CD14-positive monocyte (primary cell): ENCODE measurements at regions not wholly inside any gene's neighbourhood (a gene's known extent, or its start where the extent isn't known, plus 50 kb on each side); places are given as distances from the start of the nearest gene placed in this dataset.

Experiments used
- DNase-seq, 3 donors: peaks; one replicate each; pipeline ENCODE4 v3.0.0-alpha.2; 2011 to 2022
- H2AFZ ChIP-seq: 2 replicates; pipeline ENCODE4 v1.6.0; 2012; ENCODE audit warnings: mild to moderate bottlenecking, low read depth, low read length, inconsistent platforms; ENCODE audit not compliant: insufficient read depth, poor library complexity, severe bottlenecking
- H3K27ac ChIP-seq, 2 donors: 1 replicate in 1 of 2; 2 replicates in 1 of 2; pipeline ENCODE4 v1.5.1; 2012 to 2013; ENCODE audit warnings: low read length in 2 of 2, control low read depth in 1 of 2, inconsistent platforms in 1 of 2, low read depth in 1 of 2, mild to moderate bottlenecking in 1 of 2
- H3K27me3 ChIP-seq, 2 donors: one replicate each; pipeline versions ENCODE4 v1.6.0 to v1.6.1; 2011 to 2013; ENCODE audit warnings: low read length in 2 of 2; ENCODE audit not compliant: control insufficient read depth in 2 of 2, insufficient read depth in 2 of 2
- H3K36me3 ChIP-seq, 2 donors: replicated peaks in 1 of 2; 1 replicate in 1 of 2; 2 replicates in 1 of 2; pipeline versions ENCODE4 v1.5.1 to v1.6.1; 2012 to 2013; ENCODE audit warnings: low read length in 2 of 2, control low read depth in 1 of 2, inconsistent platforms in 1 of 2, mild to moderate bottlenecking in 1 of 2; ENCODE audit not compliant: insufficient read depth in 2 of 2, control insufficient read depth in 1 of 2
- H3K4me1 ChIP-seq, 2 donors: 1 replicate in 1 of 2; 2 replicates in 1 of 2; pipeline versions ENCODE4 v1.5.1 to v1.6.1; 2012 to 2013; ENCODE audit warnings: low read length in 2 of 2, control low read depth in 1 of 2, inconsistent platforms in 1 of 2, mild to moderate bottlenecking in 1 of 2, moderate library complexity in 1 of 2; ENCODE audit not compliant: insufficient read depth in 2 of 2, control insufficient read depth in 1 of 2
- H3K4me2 ChIP-seq: replicated peaks from 2 replicates; pipeline ENCODE3; 2012; ENCODE audit warnings: low read length, moderate library complexity, mild to moderate bottlenecking; ENCODE audit not compliant: poor library complexity, severe bottlenecking; ENCODE audit errors: extremely low read depth
- H3K4me3 ChIP-seq, 3 experiments: fragments of 200-600 bp in 1 of 3; sonication (generic) in 1 of 3; replicated peaks in 1 of 3; 1 replicate in 2 of 3; 2 replicates in 1 of 3; pipeline ENCODE4 v1.5.1; 2011 to 2013; ENCODE audit warnings: low read length in 3 of 3, mild to moderate bottlenecking in 3 of 3, control low read depth in 2 of 3, low read depth in 2 of 3, inconsistent platforms in 1 of 3, moderate library complexity in 1 of 3
- H3K79me2 ChIP-seq: 2 replicates; pipeline ENCODE4 v1.6.0; 2012; ENCODE audit warnings: mild to moderate bottlenecking, control low read depth, inconsistent platforms, low read length, moderate library complexity; ENCODE audit not compliant: insufficient read depth
- H3K9ac ChIP-seq: 2 replicates; pipeline ENCODE4 v1.6.0; 2017; ENCODE audit warnings: low read length, mild to moderate bottlenecking; ENCODE audit not compliant: insufficient read depth, poor library complexity, severe bottlenecking
- H3K9me3 ChIP-seq, 2 donors: replicated peaks in 1 of 2; 1 replicate in 1 of 2; 2 replicates in 1 of 2; pipeline versions ENCODE4 v1.5.1 to v1.6.1; 2012 to 2013; ENCODE audit warnings: low read length in 2 of 2, control low read depth in 1 of 2; ENCODE audit not compliant: control insufficient read depth in 1 of 2, insufficient read depth in 1 of 2
- H4K20me1 ChIP-seq: 2 replicates; pipeline ENCODE4 v1.6.0; 2012; ENCODE audit warnings: mild to moderate bottlenecking, low read length, control low read depth, moderate library complexity; ENCODE audit not compliant: insufficient read depth
- H3K27ac Mint-ChIP-seq, 7 donors: one replicate each; pipeline ENCODE4 v1.8.0; 2020; ENCODE audit warnings: mild to moderate bottlenecking in 7 of 7, mixed read lengths in 7 of 7, moderate library complexity in 6 of 7, inconsistent platforms in 2 of 7
- H3K27me3 Mint-ChIP-seq, 3 donors: one replicate each; pipeline ENCODE4 v1.8.0; 2021 to 2022; ENCODE audit warnings: low read depth in 3 of 3, mild to moderate bottlenecking in 3 of 3, mixed read lengths in 3 of 3, moderate library complexity in 3 of 3, inconsistent platforms in 1 of 3
- H3K36me3 Mint-ChIP-seq, 2 donors: one replicate each; pipeline ENCODE4 v1.8.0; 2020; ENCODE audit warnings: mixed read lengths in 2 of 2, inconsistent platforms in 1 of 2, mild to moderate bottlenecking in 1 of 2
- H3K4me1 Mint-ChIP-seq: one replicate; pipeline ENCODE4 v1.8.0; 2020; ENCODE audit warnings: mild to moderate bottlenecking, mixed read lengths
- H3K4me3 Mint-ChIP-seq, 2 donors: one replicate each; pipeline ENCODE4 v1.8.0; 2020; ENCODE audit warnings: mild to moderate bottlenecking in 2 of 2, mixed read lengths in 2 of 2, moderate library complexity in 1 of 2
- H3K9me3 Mint-ChIP-seq, 7 donors: one replicate each; pipeline ENCODE4 v1.8.0; 2020 to 2022; ENCODE audit warnings: mixed read lengths in 7 of 7, mild to moderate bottlenecking in 6 of 7, moderate library complexity in 6 of 7, inconsistent platforms in 2 of 7
- WGBS: methylation state at CpG from one replicate; pipeline ENCODE4 v1.1.5; 2013; ENCODE audit warnings: missing lambda C conversion rate; ENCODE audit not compliant: insufficient coverage; 5-methylcytosine and 5-hydroxymethylcytosine counted together
- intact Hi-C, 2 donors: fragments of 100-400 bp; cut with micrococcal nuclease; formaldehyde crosslinking; loops; one replicate each; pipeline versions ENCODE4 v1.15.0 to v1.15.1; 2023
- TF ChIP-seq, protein P1 (sequence below): fragments of 200-600 bp; IDR thresholded peaks from one replicate; pipeline ENCODE4 v1.8.0; 2022; ENCODE audit warnings: antibody characterized with exemption, mild to moderate bottlenecking

DNA sequence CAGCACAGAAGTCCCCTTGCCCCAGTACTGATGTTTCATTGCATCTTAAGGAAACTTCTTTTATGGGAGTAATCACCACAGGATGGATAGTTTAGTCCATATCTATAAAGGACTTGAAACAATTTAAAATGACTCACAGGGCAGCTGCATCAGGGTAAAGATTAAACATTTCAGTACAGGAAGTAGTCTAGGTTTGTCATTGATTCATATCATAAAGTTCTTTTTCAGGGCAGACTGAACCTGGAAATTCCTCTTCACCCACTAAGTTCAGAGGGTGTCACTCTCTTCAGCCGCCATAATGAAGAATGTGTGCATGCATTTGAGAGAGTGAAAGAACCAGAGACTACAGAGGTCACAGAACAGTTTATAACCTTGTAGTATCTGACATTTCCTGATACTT is 296.3 kb upstream of the JAG1 start:
- Histone ChIP-seq H3K9me3 (peaks cover 0 to 2% of the 10 kb centered on the region in 2 donors), H3K27ac (no peak overlapping the region), H3K4me1 (no peaks in the 10 kb centered on the region), H3K79me2 (no peaks in the 10 kb centered on the region), H3K9ac (no peak overlapping the region), H4K20me1 (no peaks in the 10 kb centered on the region), H2AFZ (no peak overlapping the region), H3K27me3 (no peaks in the 10 kb centered on the region), H3K36me3 (no peaks in the 10 kb centered on the region), H3K4me3 (no peak overlapping the region), H3K4me2 (no peak overlapping the region)
- Mint-ChIP-seq H3K9me3 (peaks cover 0 to 8% (median 0%) of the 10 kb centered on the region in 7 donors), H3K27me3 (peaks cover 0 to 1% (median 0%) of the 10 kb centered on the region in 3 donors), H3K4me1 (no peaks in the 10 kb centered on the region), H3K4me3 (no peak overlapping the region), H3K36me3 (no peaks in the 10 kb centered on the region), H3K27ac (no peak overlapping the region)
- intact Hi-C loops = no loop called here
- TF ChIP-seq, protein P1, sequence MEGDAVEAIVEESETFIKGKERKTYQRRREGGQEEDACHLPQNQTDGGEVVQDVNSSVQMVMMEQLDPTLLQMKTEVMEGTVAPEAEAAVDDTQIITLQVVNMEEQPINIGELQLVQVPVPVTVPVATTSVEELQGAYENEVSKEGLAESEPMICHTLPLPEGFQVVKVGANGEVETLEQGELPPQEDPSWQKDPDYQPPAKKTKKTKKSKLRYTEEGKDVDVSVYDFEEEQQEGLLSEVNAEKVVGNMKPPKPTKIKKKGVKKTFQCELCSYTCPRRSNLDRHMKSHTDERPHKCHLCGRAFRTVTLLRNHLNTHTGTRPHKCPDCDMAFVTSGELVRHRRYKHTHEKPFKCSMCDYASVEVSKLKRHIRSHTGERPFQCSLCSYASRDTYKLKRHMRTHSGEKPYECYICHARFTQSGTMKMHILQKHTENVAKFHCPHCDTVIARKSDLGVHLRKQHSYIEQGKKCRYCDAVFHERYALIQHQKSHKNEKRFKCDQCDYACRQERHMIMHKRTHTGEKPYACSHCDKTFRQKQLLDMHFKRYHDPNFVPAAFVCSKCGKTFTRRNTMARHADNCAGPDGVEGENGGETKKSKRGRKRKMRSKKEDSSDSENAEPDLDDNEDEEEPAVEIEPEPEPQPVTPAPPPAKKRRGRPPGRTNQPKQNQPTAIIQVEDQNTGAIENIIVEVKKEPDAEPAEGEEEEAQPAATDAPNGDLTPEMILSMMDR = no peak
- DNase-seq = no peak
- no CpG with 5 or more reads among the region's 1 CpG for WGBS

DNA sequence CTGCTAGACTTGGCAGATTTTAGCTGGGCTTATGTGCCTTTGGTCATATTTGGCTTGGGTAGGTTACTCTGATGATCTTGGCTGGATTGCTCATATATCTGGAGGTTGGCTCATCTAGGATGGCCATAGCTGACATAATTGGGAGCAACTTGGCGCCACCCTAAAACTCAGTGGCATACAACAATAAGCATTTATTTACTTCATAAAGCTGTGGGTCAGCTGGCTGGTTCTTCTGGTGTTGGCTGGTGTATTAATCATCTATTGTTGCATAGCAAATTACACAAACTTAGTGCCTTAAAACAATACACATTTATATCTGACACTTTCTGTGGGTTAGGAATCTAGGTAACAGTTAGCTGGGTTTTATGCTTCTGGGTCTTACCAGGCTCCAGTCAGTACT is 297.3 kb upstream of the JAG1 start:
- Histone ChIP-seq H2AFZ (no peak overlapping the region), H3K9me3 (peaks cover 0 to 2% of the 10 kb centered on the region in 2 donors), H3K36me3 (no peaks in the 10 kb centered on the region), H3K79me2 (no peaks in the 10 kb centered on the region), H4K20me1 (no peaks in the 10 kb centered on the region), H3K4me3 (no peak overlapping the region), H3K9ac (no peak overlapping the region), H3K4me2 (no peak overlapping the region), H3K4me1 (no peaks in the 10 kb centered on the region), H3K27me3 (no peaks in the 10 kb centered on the region), H3K27ac (no peak overlapping the region)
- Mint-ChIP-seq H3K27me3 (peaks cover 0 to 1% (median 0%) of the 10 kb centered on the region in 3 donors), H3K27ac (no peak overlapping the region), H3K4me3 (no peak overlapping the region), H3K36me3 (no peaks in the 10 kb centered on the region), H3K9me3 (peaks cover 0 to 8% (median 0%) of the 10 kb centered on the region in 7 donors), H3K4me1 (no peaks in the 10 kb centered on the region)
- TF ChIP-seq, protein P1 = no peak
- intact Hi-C loops = no loop called here
- no peak for DNase-seq
- no CpG with 5 or more reads among the region's 1 CpG for WGBS
